KBM-7 (cell line): ENCODE measurements at regions not wholly inside any gene's neighbourhood (a gene's known extent, or its start where the extent isn't known, plus 50 kb on each side); places are given as distances from the start of the nearest gene placed in this dataset.
"Not testable (repeated sequence)": the region's sequence is repeated elsewhere in the genome, so short reads cannot be mapped to it uniquely, and the experiment has no call there.

Experiments used
- DNase-seq: peaks from one replicate; pipeline ENCODE4 v3.0.0-alpha.2; 2015
- in situ Hi-C: fragments of 300-500 bp; cut with MboI; formaldehyde crosslinking; loops from 2 replicates; pipeline ENCODE4 v1.14.3; 2020; ENCODE audit warnings: low sequenced_read_pairs, low pct_unique_long_range_greater_than_20kb, mixed read lengths

DNA sequence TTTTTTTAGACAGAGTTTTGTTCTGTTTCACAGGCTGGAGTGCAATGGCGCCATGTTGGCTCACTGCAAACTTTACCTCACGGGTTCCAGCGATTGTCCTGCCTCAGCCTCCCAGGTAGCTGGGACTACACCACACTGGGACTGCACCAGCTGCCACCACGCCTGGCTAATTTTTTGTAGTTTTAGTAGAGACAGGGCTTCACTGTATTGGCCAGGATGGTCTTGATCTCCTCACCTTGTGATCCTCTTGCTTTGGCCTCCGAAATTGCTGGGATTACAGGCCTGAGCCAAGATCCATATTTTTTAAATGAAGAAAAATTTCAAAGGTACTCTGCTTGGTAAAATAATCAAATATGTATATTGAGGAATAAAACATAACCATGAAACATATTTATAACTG, 195.8 kb upstream of the TPTE start:
- in situ Hi-C loops, result not testable (repeated sequence)
- peak; percentile 97 for DNase-seq

DNA sequence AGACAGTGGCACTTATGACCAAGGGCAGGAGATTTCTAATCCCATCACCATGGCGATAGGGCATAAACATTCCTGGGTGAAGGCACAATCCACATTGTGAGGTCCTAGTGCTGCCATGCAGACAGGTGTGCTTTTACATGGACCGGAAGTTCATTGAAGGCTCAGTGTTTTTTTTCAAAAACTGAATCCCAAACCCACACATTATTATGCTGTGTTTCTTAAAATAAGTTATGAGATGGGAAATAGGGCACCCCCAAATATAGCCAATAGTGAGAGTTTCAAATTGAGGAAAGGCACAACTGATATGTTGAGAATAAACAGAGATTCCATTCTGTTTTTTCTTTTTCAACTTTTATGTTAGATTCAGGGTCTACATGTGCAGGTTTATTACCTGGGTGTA, 195.2 kb upstream of the TPTE start:
- in situ Hi-C loops, DNase-seq: not testable (repeated sequence)

DNA sequence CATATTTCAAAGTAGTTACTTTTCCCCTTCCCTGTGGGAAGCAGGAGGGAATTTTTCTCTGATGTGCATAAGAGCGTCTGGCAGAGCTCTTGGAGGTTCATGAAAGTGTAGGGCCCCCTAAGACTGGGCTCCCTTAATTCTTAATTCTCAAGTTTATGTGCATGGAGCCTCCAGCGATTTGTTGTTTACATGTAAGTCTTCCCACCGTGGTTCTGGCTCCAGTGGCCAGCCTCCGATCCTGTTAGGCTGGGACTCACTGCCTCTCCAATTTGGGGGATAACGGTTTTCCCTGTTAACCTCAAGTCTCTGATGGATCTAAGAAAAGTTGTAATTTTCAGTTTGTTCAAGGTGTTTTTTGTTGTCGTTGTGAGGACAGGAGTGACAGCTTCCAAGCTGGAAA, 192.7 kb upstream of the TPTE start:
- in situ Hi-C loops, DNase-seq: not testable (repeated sequence)

DNA sequence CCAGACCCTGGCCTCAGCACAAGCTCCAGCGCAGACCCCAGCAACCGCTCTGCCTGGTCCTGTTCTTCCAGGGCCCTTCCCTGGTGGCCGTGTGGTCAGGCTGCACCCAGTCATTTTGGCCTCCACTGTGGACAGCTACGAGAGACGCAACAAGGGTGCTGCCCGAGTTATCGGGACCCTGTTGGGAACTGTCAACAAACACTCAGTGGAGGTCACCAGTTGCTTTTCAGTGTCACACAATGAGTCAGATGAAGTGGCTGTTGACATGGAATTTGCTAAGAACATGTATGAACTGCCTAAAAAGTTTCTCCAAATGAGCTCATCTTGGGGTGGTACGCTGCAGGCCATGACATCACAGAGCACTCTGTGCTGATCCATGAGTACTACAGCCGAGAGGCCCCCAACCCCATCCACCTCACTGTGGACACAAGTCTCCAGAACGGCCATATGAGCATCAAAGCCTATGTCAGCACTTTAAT, 190.7 kb upstream of the TPTE start:
- in situ Hi-C loops, DNase-seq: not testable (repeated sequence)

DNA sequence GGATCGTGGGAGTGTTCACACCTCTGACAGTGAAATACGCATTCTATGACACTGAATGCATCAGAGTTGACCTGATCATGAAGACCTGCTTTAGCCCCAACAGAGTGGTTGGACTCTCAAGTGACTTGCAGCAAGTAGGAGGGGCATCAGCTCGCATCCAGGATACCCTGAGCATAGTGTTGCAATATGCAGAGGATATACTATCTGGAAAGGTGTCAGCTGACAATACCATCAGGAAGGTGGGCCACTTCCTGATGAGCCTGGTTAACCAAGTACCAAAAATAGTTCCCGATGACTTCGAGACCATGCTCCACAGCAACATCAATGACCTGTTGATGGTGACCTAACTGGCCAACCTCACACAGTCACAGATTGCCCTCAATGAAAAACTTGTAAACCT, 190.2 kb upstream of the TPTE start:
- in situ Hi-C loops, result not testable (repeated sequence)

DNA sequence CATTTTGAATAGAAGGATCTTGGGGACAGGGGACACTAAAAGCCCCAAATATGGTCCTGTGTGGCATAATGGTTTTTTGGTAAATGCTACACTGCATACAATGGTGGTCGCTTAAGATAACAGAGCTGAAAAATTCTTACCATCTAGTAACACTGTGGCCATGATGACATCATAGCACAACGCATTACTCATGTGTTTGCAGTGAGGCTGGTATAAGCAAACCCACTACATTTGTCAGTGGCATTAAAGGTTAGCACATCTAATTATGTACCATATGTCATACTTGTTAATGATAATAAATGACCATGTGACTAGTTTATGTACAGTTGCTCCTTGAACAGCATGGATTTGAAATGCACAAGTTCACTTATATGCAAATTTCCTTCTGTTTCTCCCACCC, 188.4 kb upstream of the TPTE start:
- DNase-seq, in situ Hi-C loops: not testable (repeated sequence)

More for the DNA sequence above, 190.2 kb upstream of the TPTE start:
- not testable (repeated sequence) for DNase-seq

DNA sequence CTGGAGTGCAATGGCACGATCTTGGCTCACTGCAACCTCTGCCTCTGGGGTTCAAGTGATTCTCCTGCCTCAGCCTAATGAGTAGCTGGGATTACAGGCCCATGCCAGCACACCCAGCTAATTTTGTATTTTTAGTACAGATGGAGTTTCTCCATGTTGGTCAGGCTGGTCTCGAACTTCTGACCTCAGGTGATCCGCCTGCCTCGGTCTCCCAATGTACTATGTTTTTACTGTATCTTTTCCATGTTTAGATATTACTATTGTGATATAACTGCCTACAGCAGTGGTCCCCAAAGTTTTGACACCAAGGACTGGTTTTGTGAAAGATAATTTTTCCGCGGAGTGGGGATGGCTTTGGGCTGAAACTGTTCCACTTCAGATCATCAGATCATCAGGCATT, 187.0 kb upstream of the TPTE start:
- DNase-seq, in situ Hi-C loops: not testable (repeated sequence)

DNA sequence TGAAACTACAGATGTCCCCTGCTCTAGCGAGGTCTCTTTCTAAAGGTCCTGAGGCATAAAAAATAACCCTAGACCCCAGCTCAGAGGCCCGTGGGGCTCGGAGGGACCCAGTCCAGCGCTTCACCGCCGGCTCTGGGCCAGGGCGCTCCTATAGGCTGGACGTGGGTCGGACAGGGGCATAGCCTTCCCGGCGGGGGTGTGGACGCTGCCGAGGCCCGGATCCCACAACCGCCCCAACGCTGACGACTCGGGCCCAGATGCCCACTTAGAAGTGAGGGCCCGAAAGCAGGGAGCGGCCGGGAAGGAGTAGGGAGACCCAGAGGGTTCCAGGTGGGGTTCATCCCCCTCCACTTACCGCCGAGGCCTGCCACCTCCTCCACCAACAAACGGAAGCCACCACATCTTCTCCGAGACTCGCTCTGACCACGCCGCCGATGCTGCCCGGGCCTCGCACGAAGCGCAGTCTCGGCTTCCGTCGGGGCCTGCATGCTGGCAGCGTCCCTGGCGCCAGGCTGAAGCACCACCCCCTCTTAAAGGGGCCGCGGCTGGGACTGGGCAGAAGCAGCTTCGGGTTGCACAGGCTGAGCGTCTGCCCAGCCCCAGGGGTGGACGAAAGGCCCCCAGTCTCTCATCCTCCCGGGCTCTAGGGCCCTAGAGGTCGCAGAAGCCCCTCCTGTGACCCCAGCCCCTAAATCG, 179.0 kb upstream of the TPTE start:
- DNase-seq, in situ Hi-C loops: not testable (repeated sequence)

DNA sequence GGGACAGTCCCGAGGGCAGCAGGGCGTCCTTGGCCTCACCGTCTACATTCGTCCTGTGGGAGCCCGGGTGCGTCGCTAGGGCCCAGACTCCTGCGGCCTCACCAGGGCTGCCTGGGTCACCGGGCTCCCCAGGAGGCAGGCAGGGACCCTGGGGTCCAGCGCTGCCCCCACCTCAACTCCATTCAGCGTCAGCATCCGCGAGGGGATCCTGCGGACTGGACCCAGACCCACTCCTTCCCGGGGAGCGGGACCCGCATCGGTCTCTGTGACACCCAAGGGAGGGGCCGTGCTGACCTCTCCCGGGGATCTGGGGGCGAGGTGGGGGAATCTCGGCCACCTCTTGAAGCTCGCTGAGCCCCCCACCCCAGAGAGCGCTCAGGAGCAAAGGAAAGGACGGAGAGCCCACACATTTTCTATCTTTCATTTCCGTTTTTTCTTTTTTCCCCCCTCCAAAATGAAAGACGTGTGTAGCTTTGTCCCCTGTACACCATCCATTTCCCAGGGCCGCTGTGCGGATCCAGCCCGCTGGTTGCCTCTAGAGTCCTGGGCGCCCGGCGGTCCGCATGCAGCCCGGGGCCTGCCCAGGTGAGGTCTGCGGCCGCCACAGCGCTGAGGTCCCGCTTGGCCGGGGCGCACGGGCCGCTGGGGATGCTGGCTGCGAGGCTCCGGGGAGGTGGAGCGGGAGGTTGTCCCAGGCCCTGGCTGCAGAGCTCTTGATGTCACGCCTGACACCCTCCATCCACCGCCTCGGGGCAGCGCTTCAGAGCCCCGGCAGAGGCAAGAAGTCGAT, 178.0 kb upstream of the TPTE start:
- DNase-seq, in situ Hi-C loops: not testable (repeated sequence)

DNA sequence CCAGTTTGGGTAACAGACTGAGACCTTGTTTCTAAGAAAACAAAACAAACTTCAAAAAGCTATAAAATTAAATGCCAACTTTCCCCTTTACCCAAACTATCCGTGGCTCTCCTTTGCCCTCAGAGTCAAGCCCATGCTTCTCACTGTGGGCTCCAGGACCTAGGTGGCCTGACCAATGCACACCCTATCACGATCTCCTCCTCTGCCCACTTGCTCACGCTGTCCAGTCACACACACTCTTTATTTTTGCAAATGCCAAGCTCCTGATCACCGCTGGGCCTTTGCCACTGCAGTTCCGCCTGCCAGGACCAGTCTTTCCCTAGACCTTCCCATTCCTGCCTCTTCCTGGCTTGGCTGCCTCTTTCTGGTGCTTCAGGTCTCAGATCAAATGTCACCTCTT, 177.1 kb upstream of the TPTE start:
- DNase-seq, in situ Hi-C loops: not testable (repeated sequence)

DNA sequence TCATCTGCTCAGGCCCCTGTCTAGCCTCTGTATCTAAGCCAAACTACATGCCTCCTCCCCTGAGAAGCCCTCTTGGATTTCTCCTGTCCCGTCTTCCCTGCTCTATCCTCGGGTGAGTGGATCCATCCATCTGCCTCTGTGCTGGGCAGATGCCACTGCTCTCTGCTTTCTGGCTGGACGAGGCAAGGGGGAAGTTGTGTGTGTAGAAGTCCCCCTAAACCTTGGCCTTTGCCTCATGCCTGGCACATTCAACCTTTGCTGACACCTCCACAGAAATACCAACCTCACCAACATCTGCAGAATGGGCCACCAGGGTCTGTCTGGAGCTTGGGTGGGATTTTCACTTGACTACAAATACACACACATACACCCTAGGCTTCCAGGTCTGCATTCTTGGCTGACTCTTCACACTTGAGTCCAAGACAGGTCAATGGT, 176.2 kb upstream of the TPTE start:
- DNase-seq, in situ Hi-C loops: not testable (repeated sequence)

DNA sequence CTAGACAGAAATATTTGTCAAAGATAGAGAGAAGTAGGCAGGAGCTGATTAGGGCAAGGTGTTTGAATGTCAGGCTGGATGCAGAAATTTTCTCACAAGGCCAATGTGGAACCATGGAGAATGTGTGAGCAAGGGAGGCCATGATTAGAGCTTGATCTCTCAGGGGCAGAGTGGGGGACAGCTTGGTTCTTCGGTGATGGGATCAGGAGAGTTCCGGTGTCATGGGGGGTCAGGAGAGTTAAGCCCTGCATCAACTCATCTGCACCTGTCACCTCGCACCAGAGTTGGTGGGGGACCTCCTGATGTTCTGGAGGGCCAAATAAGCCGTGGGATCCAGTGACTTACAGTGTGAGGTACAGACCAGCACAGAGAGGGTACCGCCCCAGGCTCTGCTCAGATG, 175.1 kb upstream of the TPTE start:
- in situ Hi-C loops, DNase-seq: not testable (repeated sequence)

DNA sequence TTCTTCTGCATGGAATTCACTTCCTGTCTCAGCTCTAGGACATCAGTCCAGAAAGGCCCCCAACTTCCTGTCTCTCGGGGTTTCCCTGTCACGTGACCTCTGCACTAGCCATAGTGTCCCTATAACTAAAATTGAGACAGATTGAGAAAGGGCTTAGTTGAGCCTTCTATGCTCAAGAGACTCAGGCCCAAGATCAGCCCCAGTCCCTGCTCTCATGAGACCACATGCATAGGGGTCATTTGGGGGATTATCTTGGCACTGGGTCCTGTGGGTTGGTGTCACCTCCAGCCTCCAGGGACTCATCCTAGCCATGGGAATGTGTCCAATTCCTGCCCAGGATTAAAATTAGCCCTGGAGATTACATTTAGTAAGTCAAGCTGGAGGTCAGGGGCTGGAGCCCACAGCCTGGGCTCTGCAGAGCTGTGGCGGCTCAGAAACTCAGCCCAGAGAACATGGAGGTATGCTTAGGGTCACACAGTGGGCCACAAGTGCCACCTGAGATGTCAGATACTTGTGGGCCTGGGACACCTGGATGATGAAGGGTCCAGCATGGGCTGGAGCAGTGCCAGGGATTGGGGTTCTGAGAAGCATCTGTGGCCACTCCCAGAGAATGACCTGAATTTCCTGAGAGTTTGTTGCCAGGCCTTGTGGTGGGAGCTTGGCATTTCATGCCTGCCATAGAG, 174.3 kb upstream of the TPTE start:
- in situ Hi-C loops, DNase-seq: not testable (repeated sequence)

DNA sequence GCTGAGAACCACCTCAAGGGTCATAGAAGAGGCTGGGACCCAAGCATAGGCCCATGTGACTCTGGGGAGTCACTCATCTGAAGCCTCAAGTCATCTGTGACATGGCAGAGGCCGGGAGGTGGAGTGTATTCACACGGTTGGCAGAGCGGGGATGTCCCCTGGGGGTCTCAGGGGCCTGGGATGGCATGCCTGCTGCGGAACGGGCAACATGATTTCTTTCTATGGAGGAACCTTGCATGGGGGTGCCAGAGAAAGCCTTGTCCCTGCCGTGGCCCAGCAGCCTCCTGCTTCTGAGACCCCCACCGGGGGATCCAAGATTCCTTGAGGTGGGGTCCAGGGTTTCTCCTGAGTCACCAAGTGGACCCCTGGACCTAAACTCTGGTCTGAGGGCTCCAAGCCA, 173.7 kb upstream of the TPTE start:
- in situ Hi-C loops, DNase-seq: not testable (repeated sequence)

DNA sequence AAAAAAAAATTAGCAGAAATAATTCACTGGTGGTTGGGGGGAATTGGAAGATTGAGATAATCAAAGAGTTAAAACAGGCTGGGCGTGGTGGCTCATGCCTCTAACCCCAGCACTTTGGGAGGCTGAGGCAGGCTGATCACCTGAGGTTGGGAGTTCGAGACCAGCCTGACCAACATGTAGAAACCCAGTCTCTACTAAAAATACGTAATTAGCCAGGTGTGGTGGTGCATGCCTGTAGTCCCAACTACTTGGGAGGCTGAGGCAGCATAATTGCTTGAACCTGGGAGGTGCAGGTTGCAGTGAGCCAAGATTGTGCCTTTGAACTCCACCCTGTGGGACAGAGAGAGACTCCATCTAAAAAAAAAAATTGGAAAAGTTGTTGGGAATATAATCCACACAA, 173.2 kb upstream of the TPTE start:
- in situ Hi-C loops, result not testable (repeated sequence)

DNA sequence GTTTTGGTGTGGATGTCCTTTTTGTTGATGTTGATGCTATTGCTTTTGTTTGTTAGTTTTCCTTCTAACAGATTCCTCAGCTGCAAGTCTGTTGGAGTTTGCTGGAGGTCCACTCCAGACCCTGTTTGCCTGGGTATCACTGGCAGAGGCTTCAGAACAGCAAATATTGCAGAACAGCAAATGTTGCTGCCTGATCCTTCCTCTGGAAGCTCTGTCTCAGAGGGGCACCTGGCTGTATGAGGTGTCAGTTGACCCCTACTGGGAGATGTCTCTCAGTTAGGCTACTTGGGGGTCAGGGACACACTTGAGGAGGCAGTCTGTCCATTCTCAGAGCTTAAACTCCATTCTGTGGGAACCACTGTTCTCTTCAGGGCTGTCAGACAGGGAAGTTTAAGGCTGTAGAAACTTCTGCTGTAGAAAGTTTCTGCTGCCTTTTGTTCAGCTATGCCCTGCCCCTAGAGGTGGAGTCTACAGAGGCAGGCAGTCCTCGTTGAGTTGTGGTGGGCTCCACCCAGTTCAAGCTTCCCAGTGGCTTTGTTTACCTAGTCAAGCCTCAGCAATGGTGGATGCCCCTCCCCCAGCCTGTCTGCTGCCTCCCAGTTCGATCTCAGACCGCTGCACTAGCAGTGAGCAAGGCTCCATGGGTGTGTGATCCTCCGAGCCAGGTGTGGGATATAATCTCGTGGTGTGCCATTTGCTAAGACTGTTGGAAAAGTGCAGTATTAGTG, 166.4 kb upstream of the TPTE start:
- in situ Hi-C loops, DNase-seq: not testable (repeated sequence)

More for the DNA sequence above, 173.2 kb upstream of the TPTE start:
- DNase-seq, result not testable (repeated sequence)

DNA sequence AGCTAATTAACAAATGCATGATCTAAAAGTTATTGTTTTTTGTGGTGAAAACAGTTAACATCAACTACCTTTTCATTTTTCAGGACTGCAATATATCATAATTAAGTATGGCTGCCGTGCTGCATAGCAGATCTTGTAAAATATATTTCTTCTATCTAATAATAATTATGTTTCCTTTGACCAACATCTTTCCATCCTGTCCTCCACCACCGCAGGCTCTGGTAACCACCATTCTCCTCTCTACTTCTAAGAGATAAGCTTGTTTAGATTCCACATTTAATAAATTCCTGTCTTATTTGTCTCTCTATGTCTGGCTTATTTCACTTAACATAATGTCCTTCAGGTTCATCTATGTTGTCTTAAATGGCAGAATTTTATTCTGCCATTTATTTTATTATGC, 162.3 kb upstream of the TPTE start:
- in situ Hi-C loops, DNase-seq: not testable (repeated sequence)

DNA sequence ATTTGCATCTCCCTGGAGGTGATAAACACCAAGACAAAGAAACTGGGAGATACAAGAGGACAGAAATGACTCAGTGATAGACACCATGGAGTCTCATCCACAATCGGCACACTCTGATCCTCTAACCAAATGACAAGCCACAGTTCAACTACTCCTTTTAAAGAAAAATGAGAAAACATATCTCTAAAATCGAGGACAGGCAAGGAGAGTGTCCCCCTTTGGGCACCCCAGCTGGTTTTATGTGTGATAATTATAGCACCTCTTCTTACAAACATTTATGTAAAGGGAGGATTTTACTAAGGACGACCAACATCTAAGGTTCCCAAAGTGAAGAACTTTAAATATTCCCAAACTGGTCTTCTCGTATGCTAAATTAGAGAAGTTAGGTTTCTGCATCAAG, 161.5 kb upstream of the TPTE start:
- DNase-seq, in situ Hi-C loops: not testable (repeated sequence)

DNA sequence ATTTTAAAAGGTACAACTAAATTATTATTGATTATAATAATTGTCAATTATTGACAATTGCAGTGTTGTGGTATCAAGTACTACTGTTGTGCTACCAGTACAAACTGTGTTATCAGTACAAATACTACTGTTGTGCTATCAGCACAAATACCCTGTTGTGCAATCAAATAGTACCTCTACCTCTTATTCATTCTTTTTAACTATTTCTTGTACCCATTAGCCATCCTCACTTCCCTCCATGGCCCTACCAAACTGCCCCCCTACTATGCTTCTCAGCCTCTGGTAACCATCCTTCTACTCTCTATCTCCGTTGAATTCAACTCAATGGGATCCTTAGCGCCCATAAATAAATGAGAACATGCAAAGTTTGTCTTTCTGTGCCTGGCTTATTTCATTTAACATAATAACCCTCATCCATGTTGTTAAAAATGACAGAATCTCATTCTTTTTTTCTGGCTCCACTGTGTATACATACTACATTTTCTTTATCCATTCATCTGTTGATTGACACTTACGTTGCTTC, 160.1 kb upstream of the TPTE start:
- in situ Hi-C loops, result not testable (repeated sequence)

More for the DNA sequence above, 160.1 kb upstream of the TPTE start:
- not testable (repeated sequence) for DNase-seq
